SU-DHL-6 (cell line): ENCODE measurements at regions not wholly inside any gene's neighbourhood (a gene's known extent, or its start where the extent isn't known, plus 50 kb on each side); places are given as distances from the start of the nearest gene placed in this dataset.

Experiments used
- EZH2phosphoT487 ChIP-seq: fragments of 200-600 bp; sonication (generic), shearing (Covaris generic); conservative IDR thresholded peaks from 2 replicates; pipeline ENCODE4 v1.6.1; 2018; ENCODE audit warnings: mild to moderate bottlenecking, antibody characterized with exemption, low read length, moderate library complexity, mixed read lengths
- TF ChIP-seq, protein P1 (sequence below): fragments of 200-600 bp; sonication (generic); IDR thresholded peaks from one replicate; pipeline ENCODE4 v1.5.1; 2017; ENCODE audit warnings: antibody characterized with exemption, mild to moderate bottlenecking, low read length, moderate library complexity; ENCODE audit not compliant: insufficient read depth, poor library complexity, severe bottlenecking

DNA sequence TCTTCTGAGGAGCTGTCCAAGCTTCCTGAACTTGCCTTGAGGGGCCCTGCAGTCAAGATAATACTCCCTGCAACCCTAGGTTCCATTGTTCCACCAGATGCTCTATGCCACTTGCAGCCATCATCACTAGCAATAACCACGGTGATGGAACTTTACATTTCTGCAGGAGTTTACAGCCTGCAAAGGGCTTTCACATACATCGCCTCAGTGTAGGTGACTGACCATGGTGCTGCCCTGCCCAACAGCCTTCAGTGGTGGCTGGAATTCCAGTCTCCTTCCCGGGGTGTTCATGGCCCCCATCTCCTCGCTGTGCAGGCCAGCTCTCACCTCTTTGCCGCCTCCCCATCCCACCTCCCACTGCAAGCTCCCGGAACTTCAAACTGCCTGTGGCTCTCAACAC lies 225.5 kb upstream of the ECI2 start:
- TF ChIP-seq, protein P1, sequence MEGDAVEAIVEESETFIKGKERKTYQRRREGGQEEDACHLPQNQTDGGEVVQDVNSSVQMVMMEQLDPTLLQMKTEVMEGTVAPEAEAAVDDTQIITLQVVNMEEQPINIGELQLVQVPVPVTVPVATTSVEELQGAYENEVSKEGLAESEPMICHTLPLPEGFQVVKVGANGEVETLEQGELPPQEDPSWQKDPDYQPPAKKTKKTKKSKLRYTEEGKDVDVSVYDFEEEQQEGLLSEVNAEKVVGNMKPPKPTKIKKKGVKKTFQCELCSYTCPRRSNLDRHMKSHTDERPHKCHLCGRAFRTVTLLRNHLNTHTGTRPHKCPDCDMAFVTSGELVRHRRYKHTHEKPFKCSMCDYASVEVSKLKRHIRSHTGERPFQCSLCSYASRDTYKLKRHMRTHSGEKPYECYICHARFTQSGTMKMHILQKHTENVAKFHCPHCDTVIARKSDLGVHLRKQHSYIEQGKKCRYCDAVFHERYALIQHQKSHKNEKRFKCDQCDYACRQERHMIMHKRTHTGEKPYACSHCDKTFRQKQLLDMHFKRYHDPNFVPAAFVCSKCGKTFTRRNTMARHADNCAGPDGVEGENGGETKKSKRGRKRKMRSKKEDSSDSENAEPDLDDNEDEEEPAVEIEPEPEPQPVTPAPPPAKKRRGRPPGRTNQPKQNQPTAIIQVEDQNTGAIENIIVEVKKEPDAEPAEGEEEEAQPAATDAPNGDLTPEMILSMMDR = no peak
- no peak for TF ChIP-seq EZH2phosphoT487
